OCI-M1 (cell line): ENCODE measurements at regions not wholly inside any gene's neighbourhood (a gene's known extent, or its start where the extent isn't known, plus 50 kb on each side); places are given as distances from the start of the nearest gene placed in this dataset.

Source experiments
- DNase-seq: peaks from one replicate; lab custom pipeline; 2025; lab: John Stamatoyannopoulos, UW

- DNase-seq, result no peak
Observed at GRCh38 chr12:61781021-61781581, 479.1 kb upstream of the USP15 start.

GRCh38 chr12:61796846-61797245 lies 463.4 kb upstream of the USP15 start:
- DNase-seq, result no peak

DNA sequence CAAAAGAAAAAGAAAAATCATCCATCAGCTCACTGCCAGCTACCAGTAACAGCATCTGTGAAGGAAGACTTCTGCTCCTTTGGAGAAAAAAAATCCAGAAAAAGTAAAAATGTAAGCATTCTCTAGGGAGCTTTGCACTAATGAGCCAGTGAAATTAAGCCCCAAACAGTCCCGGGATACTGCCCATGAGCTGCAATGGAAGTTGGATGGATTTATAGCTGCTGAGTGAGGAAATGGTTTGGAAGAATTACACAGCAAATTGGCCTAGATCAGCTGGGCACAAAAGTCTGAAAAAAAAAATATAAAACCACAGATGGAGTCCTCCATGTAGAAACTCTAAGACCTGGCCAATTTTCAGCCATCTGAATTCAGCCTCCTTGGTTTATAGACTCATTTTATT lies 462.9 kb upstream of the USP15 start:
- no peak for DNase-seq

GRCh38 chr12:61798778-61799177 lies 461.4 kb upstream of the USP15 start:
- no peak for DNase-seq

DNA sequence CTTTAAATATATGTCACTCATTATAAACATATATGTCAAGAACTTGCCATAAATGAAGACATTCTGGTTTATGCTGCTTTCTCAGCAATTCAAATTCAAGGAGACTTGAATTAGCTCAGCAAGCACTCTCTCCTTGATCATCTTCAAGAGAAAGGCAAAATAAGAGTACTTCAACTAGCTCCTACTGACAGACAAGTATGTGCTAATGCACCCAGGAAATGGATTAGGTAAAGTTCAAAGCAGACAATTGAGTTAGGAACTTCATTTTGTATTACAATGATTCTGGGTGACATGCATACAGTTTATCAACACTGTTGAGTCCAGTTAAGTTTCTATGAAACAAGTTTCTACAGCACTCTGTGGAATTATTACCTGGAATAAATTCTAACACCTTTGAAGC lies 455.9 kb upstream of the USP15 start:
- no peak for DNase-seq

DNA sequence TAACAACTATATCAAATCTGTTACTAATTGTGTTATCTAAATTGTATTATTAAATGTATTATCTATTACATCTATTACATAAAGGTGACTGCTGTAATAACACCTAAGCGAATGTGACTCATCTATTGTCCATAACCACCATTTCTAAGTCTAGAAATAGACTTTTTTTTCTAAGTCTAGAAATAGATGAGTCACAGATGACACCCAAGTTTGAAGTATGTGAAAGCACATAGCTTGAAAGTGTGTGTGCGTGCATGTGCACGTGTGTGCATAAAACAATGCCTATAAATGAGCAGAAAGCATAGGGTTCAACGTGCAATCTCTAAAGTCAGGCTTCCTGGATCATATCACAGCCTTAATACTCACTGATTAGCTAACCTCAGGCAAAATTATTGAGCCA lies 451.3 kb upstream of the USP15 start:
- DNase-seq, result no peak

GRCh38 chr12:61810486-61810885 lies 449.7 kb upstream of the USP15 start:
- DNase-seq, result peak; percentile 34

DNA sequence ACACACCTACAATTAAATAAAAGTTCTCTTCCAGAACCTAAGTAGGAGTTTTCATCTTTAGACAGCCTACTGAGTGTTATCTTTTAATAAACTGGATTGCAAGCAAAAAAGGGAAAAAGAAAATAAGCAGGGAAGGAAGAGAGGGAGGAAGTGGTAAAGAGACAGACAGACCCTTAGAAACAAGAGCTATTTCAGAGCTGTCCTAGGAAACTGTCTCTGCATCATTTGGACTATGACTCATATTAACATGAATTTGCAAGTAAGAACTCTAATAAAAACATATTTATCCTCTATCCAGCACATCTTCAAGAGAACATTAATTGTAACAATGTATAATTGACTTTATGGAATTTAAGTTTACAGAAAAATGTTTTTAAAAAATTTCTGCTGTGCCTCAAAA lies 438.8 kb upstream of the USP15 start:
- no peak for DNase-seq

DNA sequence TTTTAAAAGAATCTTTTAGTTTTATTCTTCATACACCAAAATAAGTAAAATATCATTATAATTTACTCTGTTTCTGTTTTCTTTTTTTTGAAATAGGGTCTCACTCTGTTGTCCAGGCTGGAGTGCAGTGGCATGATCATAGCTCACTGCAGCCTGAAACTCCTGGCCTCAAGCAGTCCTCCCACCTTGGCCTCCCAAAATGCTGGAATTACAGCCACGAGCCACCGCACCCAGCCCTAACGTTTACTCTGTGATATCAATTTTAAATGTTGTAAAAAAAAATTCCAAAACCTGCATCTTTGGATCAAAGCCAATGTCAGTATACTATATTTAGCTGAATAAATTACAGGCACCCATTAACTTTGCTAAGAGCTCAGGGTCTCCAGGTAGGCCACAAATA lies 437.1 kb upstream of the USP15 start:
- no peak for DNase-seq

DNA sequence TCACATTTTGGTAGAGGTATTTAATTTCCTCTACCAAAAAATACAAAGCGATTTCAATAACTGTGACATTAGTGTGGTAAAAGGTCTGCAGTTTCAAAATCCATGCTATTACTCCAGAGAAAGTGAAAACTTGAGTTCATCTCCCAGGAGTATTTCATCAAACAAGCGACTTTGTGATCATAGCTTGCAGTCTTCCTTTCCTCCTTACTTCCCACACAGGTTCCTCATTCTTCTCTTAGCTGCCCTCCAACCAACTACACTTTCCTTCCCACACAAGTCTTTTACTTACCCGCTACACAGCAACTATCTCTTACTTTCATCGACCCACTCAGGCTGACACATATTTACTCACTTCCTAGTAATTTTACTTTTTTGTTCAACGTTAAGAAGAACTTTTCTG lies 413.4 kb upstream of the USP15 start:
- peak; percentile 62 for DNase-seq

GRCh38 chr12:61848893-61849292 lies 411.3 kb upstream of the USP15 start:
- no peak for DNase-seq

GRCh38 chr12:61853945-61854344 lies 406.3 kb upstream of the USP15 start:
- DNase-seq, result no peak

DNA sequence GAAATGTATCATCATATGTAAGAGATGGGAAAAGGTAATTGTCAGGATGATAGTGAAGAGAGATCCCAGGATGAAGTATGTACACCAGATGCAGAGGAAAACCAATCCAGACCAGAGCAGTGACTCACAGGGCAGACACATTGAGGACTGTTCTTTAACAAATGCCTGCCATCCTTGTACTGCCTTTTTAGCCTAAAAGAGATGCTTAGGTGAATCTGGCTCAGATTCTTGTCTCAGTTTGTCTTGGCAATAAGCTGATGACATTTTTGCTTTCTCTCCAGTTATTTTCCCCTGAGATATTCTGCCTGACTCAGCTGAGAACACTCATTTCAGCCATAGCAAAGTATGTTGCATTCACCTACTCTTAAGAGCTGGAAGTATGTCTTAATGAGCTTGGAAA lies 405.3 kb upstream of the USP15 start:
- DNase-seq, result no peak

- DNase-seq, result no peak
Observed at GRCh38 chr12:61857968-61858367, 402.2 kb upstream of the USP15 start.

DNA sequence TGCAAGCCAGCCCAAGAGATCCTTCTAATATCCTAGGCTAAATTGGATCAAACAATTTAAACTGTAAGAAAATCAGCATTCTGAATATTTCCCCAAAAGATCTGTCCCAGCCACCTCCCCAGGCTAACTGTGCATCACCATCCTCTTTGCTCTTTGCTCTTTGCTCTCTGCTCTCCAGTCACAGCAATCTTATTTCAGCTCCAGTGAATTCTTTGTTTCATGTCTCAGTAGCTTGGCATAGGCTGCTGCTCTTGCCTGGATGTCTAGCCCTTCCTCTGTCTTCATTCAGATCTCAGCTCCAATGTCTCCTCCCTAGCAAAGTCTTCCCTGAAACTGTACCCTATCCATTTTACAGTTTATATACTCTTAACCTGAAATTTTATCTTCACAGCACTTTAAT lies 399.8 kb upstream of the USP15 start:
- no peak for DNase-seq

DNA sequence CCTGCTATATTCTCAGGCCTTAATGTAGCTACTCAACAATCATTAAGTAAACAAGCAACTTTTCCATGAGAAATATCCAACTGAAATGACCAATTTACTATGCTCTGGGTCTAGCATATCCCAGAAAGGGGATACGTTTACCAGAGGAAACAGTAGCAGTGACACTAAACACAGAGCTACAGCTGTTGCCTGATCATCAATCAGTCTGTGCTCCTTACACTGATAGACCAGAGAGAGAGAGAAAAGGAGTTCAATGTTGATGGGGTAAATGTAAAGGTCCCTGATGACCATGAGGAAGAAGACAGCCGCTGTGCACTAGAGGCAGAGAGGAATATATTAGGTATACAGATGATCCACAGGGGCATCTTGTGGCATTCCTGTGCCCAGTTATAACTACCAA lies 397.2 kb upstream of the USP15 start:
- DNase-seq, result no peak

GRCh38 chr12:61863811-61864210 lies 396.4 kb upstream of the USP15 start:
- DNase-seq, result no peak

- DNase-seq, result peak; percentile 31
Observed at GRCh38 chr12:61869796-61870195, 390.4 kb upstream of the USP15 start.

DNA sequence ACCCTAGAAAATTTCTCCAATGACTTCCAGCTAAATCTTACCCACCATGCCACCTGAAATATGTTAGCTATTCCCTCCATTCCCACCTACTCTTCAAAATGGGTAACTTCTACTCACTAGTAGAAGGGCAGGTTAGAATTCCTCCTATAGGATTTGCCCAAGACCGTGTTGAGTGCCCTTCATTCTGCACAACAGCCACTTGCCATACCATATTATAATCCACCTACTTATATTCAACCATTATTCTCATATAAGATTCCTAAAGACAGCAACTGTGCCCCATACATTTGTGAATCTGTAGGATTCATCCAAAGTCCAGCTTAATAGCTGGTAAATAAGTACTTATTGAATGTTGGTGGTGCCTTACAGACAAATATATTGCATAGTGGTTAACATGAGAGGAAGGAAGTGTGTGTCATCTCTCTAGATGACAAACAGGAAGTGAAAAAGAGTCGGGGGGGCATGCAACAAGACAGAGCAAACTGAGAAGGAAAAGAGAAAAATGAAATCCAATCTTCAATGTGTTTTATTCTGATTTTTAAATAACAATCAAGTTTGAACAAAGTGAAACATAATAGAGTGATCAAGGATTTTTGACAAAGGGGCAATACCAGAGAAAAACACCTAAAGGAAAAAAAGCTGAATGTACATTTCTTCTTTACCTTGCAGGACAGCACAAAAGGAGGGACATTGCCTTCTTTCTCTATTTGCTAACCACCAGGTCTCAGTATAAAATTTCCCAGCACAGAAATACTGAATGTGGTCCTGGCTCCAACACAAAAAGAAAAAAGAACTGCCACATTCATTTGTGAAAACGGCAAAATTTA lies 389.3 kb upstream of the USP15 start:
- peak; percentile 53 for DNase-seq

DNA sequence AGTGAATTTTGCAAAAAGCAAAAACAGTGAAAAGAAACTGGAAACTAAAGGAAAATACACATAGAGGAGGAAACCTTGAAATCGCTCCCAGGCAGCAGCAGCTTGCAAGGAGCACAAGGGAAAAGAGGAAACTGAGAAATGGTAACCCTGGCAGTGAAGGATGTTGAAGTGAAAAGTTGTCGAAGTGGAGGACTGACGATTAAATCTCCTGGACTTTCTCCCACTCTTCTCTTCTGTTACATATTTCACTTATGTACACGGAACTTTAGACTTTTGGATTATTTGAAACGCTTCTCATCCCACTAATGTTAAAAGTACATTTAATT lies 388.8 kb upstream of the USP15 start:
- DNase-seq, result no peak

- no peak for DNase-seq
Observed at GRCh38 chr12:61879229-61879628, 381.0 kb upstream of the USP15 start.

DNA sequence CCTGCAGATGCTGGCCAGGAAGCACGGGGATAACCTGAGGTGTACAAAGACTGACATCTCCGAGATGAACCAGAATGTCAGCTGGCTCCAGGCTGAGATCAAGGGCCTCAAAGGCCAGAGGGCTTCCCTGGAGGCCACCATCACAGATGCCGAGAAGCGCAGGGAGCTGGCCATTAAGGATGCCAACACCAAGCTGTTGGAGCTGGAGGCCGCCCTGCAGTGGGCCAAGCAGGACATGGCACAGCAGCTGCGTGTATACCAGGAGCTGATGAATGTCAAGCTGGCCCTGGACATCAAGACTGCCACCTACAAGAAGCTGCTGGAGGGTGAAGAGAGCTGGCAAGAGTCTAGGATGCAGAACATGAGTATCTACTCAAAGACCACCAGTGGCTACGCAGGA lies 380.0 kb upstream of the USP15 start:
- no peak for DNase-seq

DNA sequence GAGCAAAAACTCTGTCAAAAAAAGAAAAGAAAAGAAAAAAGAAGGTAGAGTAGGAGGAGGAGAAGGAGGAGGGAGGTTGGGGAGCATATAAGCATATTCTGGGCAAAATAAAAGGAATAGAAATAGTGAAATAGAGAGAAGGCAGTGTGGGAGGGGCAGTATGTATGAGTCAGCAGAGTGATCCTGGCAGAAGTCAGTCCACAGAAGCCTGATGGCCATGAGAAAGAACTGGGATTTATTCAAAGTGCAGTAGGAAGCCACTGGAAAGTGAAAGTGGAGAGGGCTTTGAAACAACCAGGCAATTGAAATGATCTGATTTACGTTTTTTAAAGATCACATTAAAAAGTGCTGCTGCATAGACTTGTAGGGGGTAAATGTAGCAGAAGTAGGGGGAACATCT lies 368.6 kb upstream of the USP15 start:
- DNase-seq, result peak; percentile 34

- DNase-seq, result no peak
Observed at GRCh38 chr12:61894168-61894567, 366.0 kb upstream of the USP15 start.
